Stimulated activated naive CD8-positive, alpha-beta T cell treated with anti-CD3 and anti-CD28 coated beads, Interleukin-15, amount 100 ng/mL, for 72 hours (primary cell): ENCODE measurements at regions not wholly inside any gene's neighbourhood (a gene's known extent, or its start where the extent isn't known, plus 50 kb on each side); places are given as distances from the start of the nearest gene placed in this dataset.
"Not testable (repeated sequence)": the region's sequence is repeated elsewhere in the genome, so short reads cannot be mapped to it uniquely, and the experiment has no call there.

Experiments
- ATAC-seq: fragments of 150-1000 bp; cut with Tn5 transposase; 2 replicates; pipeline ENCODE4 v1.10.0; 2021; ENCODE audit warnings: mild to moderate bottlenecking, moderate library complexity
- DNase-seq, 2 donors: peaks; one replicate each; pipeline ENCODE4 v3.0.0; 2021 to 2022
- H3K27ac Mint-ChIP-seq, 2 donors: one replicate each; pipeline ENCODE4 v1.8.0; 2022; ENCODE audit warnings: mild to moderate bottlenecking in 2 of 2, mixed read lengths in 2 of 2, moderate library complexity in 2 of 2
- H3K27me3 Mint-ChIP-seq: one replicate; pipeline ENCODE4 v1.8.0; 2022; ENCODE audit warnings: mixed read lengths
- H3K4me1 Mint-ChIP-seq: one replicate; pipeline ENCODE4 v1.8.0; 2022; ENCODE audit warnings: mild to moderate bottlenecking, mixed read lengths
- H3K4me3 Mint-ChIP-seq, 2 donors: one replicate each; pipeline ENCODE4 v1.8.0; 2022; ENCODE audit warnings: mild to moderate bottlenecking in 2 of 2, mixed read lengths in 2 of 2, moderate library complexity in 1 of 2
- H3K9me3 Mint-ChIP-seq, 2 donors: one replicate each; pipeline ENCODE4 v1.8.0; 2022; ENCODE audit warnings: mixed read lengths in 2 of 2

GRCh38 chr15:96183867-96184266 lies 146.6 kb upstream of the NR2F2 start:
- Mint-ChIP-seq H3K27me3 (peaks cover 20% of the 10 kb centered on the region), H3K4me3 (no peak overlapping the region), H3K27ac (peak overlapping the region in 1 of 2 donors; percentile 90), H3K4me1 (no peaks in the 10 kb centered on the region), H3K9me3 (no peaks in the 10 kb centered on the region)
- no peak for DNase-seq
- ATAC-seq = no peak

GRCh38 chr15:96184297-96184696 lies 146.2 kb upstream of the NR2F2 start:
- peaks cover 16% of the 10 kb centered on the region for H3K27me3 Mint-ChIP-seq
- ATAC-seq = no peak
- no peaks in the 10 kb centered on the region for H3K9me3 Mint-ChIP-seq

GRCh38 chr15:96186105-96186504 lies 144.4 kb upstream of the NR2F2 start:
- H3K4me3 Mint-ChIP-seq = no peak overlapping the region
- H3K27me3 Mint-ChIP-seq = no peaks in the 10 kb centered on the region
- DNase-seq (no peak), ATAC-seq (no peak)
- no peaks in the 10 kb centered on the region for H3K4me1 Mint-ChIP-seq
- H3K9me3 Mint-ChIP-seq = peaks cover 6 to 7% of the 10 kb centered on the region in 2 donors
- H3K27ac Mint-ChIP-seq = no peak overlapping the region

More at GRCh38 chr15:96184297-96184696, 146.2 kb upstream of the NR2F2 start:
- H3K4me1 Mint-ChIP-seq = no peaks in the 10 kb centered on the region
- peak overlapping the region in 1 of 2 donors; percentile 90 for H3K27ac Mint-ChIP-seq
- DNase-seq = no peak
- H3K4me3 Mint-ChIP-seq = no peak overlapping the region

- Mint-ChIP-seq H3K9me3 (peaks cover 6 to 7% of the 10 kb centered on the region in 2 donors), H3K27ac (no peak overlapping the region), H3K27me3 (no peaks in the 10 kb centered on the region), H3K4me1 (no peaks in the 10 kb centered on the region), H3K4me3 (no peak overlapping the region)
- ATAC-seq (no peak), DNase-seq (no peak)
Observed at GRCh38 chr15:96187341-96188305, 142.9 kb upstream of the NR2F2 start.

- ATAC-seq (no peak), DNase-seq (no peak)
- H3K4me3 Mint-ChIP-seq = no peak overlapping the region
- H3K27me3 Mint-ChIP-seq = peaks cover 16% of the 10 kb centered on the region
- no peaks in the 10 kb centered on the region for H3K4me1 Mint-ChIP-seq
- H3K27ac Mint-ChIP-seq = no peak overlapping the region
- peaks cover 11 to 13% of the 10 kb centered on the region in 2 donors for H3K9me3 Mint-ChIP-seq
Observed at GRCh38 chr15:96197721-96198120, 132.8 kb upstream of the NR2F2 start.

- H3K4me3 Mint-ChIP-seq = no peak overlapping the region
- H3K27ac Mint-ChIP-seq = no peak overlapping the region
- peaks cover 16 to 21% of the 10 kb centered on the region in 2 donors for H3K9me3 Mint-ChIP-seq
- ATAC-seq = no peak
- peaks cover 16% of the 10 kb centered on the region for H3K27me3 Mint-ChIP-seq
- no peak for DNase-seq
- no peaks in the 10 kb centered on the region for H3K4me1 Mint-ChIP-seq
Observed at GRCh38 chr15:96199111-96199510, 131.4 kb upstream of the NR2F2 start.

GRCh38 chr15:96200357-96200967 lies 130.0 kb upstream of the NR2F2 start:
- Mint-ChIP-seq H3K9me3 (peaks cover 16 to 21% of the 10 kb centered on the region in 2 donors), H3K27me3 (peaks cover 16% of the 10 kb centered on the region), H3K4me1 (no peaks in the 10 kb centered on the region), H3K27ac (no peak overlapping the region), H3K4me3 (no peak overlapping the region)
- ATAC-seq (no peak), DNase-seq (no peak)

- H3K4me3 Mint-ChIP-seq = no peak overlapping the region
- peaks cover 16% of the 10 kb centered on the region for H3K27me3 Mint-ChIP-seq
- peaks cover 16 to 21% of the 10 kb centered on the region in 2 donors for H3K9me3 Mint-ChIP-seq
- DNase-seq = no peak
- no peak overlapping the region for H3K27ac Mint-ChIP-seq
- ATAC-seq = no peak
- no peaks in the 10 kb centered on the region for H3K4me1 Mint-ChIP-seq
Observed at GRCh38 chr15:96201696-96202095, 128.8 kb upstream of the NR2F2 start.

- not testable (repeated sequence) for ATAC-seq, H3K27ac Mint-ChIP-seq, H3K4me3 Mint-ChIP-seq, DNase-seq, H3K4me1 Mint-ChIP-seq
- peaks cover 11 to 21% of the 10 kb centered on the region in 2 donors for H3K9me3 Mint-ChIP-seq
- peaks cover 16% of the 10 kb centered on the region for H3K27me3 Mint-ChIP-seq
Observed at GRCh38 chr15:96205588-96205987, 124.9 kb upstream of the NR2F2 start.

- Mint-ChIP-seq H3K9me3 (peaks cover 5 to 8% of the 10 kb centered on the region in 2 donors), H3K4me3 (no peak overlapping the region), H3K27ac (no peak overlapping the region), H3K4me1 (no peaks in the 10 kb centered on the region), H3K27me3 (no peaks in the 10 kb centered on the region)
- no peak for DNase-seq
- ATAC-seq = no peak
Observed at GRCh38 chr15:96207377-96208006, 123.0 kb upstream of the NR2F2 start.

- DNase-seq (no peak), ATAC-seq (no peak)
- H3K27me3 Mint-ChIP-seq = no peaks in the 10 kb centered on the region
- no peak overlapping the region for H3K27ac Mint-ChIP-seq
- no peak overlapping the region for H3K4me3 Mint-ChIP-seq
- H3K9me3 Mint-ChIP-seq = no peaks in the 10 kb centered on the region
- H3K4me1 Mint-ChIP-seq = no peaks in the 10 kb centered on the region
Observed at GRCh38 chr15:96209285-96209735, 121.2 kb upstream of the NR2F2 start.

- Mint-ChIP-seq H3K4me1 (no peaks in the 10 kb centered on the region), H3K27ac (no peak overlapping the region), H3K4me3 (no peak overlapping the region), H3K9me3 (peaks cover 7 to 10% of the 10 kb centered on the region in 2 donors), H3K27me3 (peaks cover 6% of the 10 kb centered on the region)
- DNase-seq (no peak), ATAC-seq (no peak)
Observed at GRCh38 chr15:96213045-96213444, 117.5 kb upstream of the NR2F2 start.

GRCh38 chr15:96213896-96214295 lies 116.6 kb upstream of the NR2F2 start:
- ATAC-seq (no peak), DNase-seq (no peak)
- H3K4me3 Mint-ChIP-seq = no peak overlapping the region
- H3K9me3 Mint-ChIP-seq = peaks cover 7 to 10% of the 10 kb centered on the region in 2 donors
- H3K27me3 Mint-ChIP-seq = peaks cover 6% of the 10 kb centered on the region
- no peaks in the 10 kb centered on the region for H3K4me1 Mint-ChIP-seq
- no peak overlapping the region for H3K27ac Mint-ChIP-seq

GRCh38 chr15:96216481-96216880 lies 114.0 kb upstream of the NR2F2 start:
- H3K27ac Mint-ChIP-seq, H3K27me3 Mint-ChIP-seq, H3K4me3 Mint-ChIP-seq, H3K9me3 Mint-ChIP-seq, DNase-seq, ATAC-seq, H3K4me1 Mint-ChIP-seq: not testable (repeated sequence)

GRCh38 chr15:96217983-96218382 lies 112.5 kb upstream of the NR2F2 start:
- H3K4me1 Mint-ChIP-seq = no peaks in the 10 kb centered on the region
- no peak overlapping the region for H3K27ac Mint-ChIP-seq
- H3K27me3 Mint-ChIP-seq = peaks cover 6% of the 10 kb centered on the region
- no peak overlapping the region for H3K4me3 Mint-ChIP-seq
- no peak for DNase-seq
- H3K9me3 Mint-ChIP-seq = peaks cover 7 to 10% of the 10 kb centered on the region in 2 donors
- no peak for ATAC-seq
